Psoas muscle (tissue), 7 donors: ENCODE measurements at regions not wholly inside any gene's neighbourhood (a gene's known extent, or its start where the extent isn't known, plus 50 kb on each side); places are given as distances from the start of the nearest gene placed in this dataset.

Source experiments
- ATAC-seq, 4 donors: fragments of 200-7000 bp; cut with Tn5 transposase; one replicate each; pipeline ENCODE4 v1.9.1; 2020; ENCODE audit warnings: moderate library complexity in 3 of 4, mild to moderate bottlenecking in 2 of 4
- DNase-seq, 2 donors: peaks; one replicate each; pipeline ENCODE4 v3.0.0-alpha.2; 2020
- H3K27ac ChIP-seq: fragments of 200-600 bp; one replicate; pipeline ENCODE4 v1.8.0; 2022
- H3K27me3 ChIP-seq, 3 donors: fragments of 200-600 bp in 1 of 3; one replicate each; pipeline versions ENCODE4 v1.6.1 to v1.8.0; 2013 to 2022; ENCODE audit warnings: low read length in 2 of 3, mild to moderate bottlenecking in 2 of 3, moderate library complexity in 1 of 3; ENCODE audit not compliant: insufficient read depth in 3 of 3
- H3K36me3 ChIP-seq, 2 donors: fragments of 200-600 bp in 1 of 2; one replicate each; pipeline versions ENCODE4 v1.6.1 to v1.8.0; 2013 to 2022; ENCODE audit warnings: low read depth in 1 of 2, mild to moderate bottlenecking in 1 of 2, moderate library complexity in 1 of 2; ENCODE audit not compliant: insufficient read depth in 1 of 2
- H3K4me1 ChIP-seq: fragments of 200-600 bp; one replicate; pipeline ENCODE4 v1.8.0; 2022
- H3K4me3 ChIP-seq: fragments of 200-600 bp; one replicate; pipeline ENCODE4 v1.8.0; 2022; ENCODE audit warnings: mild to moderate bottlenecking
- H3K9me3 ChIP-seq: fragments of 200-600 bp; one replicate; pipeline ENCODE4 v1.8.0; 2022
- WGBS, 3 donors: extraction: QIAGEN DNeasy Blood & Tissue Kit; methylation state at CpG; one replicate each; pipeline versions ENCODE4 v1.1.6 to v1.1.7; 2013; 5-methylcytosine and 5-hydroxymethylcytosine counted together
- intact Hi-C, 2 donors: fragments of 100-400 bp; cut with DNase I; formaldehyde crosslinking; loops; one replicate each; pipeline versions ENCODE4 v1.11.0 to v1.14.2; 2022
- TF ChIP-seq, protein P1 (sequence below): fragments of 200-600 bp; IDR thresholded peaks from one replicate; pipeline ENCODE4 v1.8.0; 2022; ENCODE audit warnings: antibody characterized with exemption
- donor health status: healthy with polysubstance abuse.
- donor health status: DM: no; HTN: no; CAD: no; lungs with moderate emphysema.
- donor health status: Bipolar disorder and iron deficiency.
- donor health status: healthy.
- donor health status: DM: yes; HTN: yes; CAD: no.
- donor health status: DM: no; HTN: no; CAD: no.
- donor health status: DM: yes; HTN: yes; CAD: no.

GRCh38 chr6:130766239-130767144 lies 60.7 kb upstream of the SMLR1 start:
- Histone ChIP-seq H3K9me3 (no peaks in the 10 kb centered on the region), H3K27ac (no peak overlapping the region), H3K4me1 (no peaks in the 10 kb centered on the region), H3K36me3 (no peaks in the 10 kb centered on the region), H3K4me3 (no peak overlapping the region), H3K27me3 (no peaks in the 10 kb centered on the region)
- no peak for ATAC-seq
- TF ChIP-seq, protein P1, sequence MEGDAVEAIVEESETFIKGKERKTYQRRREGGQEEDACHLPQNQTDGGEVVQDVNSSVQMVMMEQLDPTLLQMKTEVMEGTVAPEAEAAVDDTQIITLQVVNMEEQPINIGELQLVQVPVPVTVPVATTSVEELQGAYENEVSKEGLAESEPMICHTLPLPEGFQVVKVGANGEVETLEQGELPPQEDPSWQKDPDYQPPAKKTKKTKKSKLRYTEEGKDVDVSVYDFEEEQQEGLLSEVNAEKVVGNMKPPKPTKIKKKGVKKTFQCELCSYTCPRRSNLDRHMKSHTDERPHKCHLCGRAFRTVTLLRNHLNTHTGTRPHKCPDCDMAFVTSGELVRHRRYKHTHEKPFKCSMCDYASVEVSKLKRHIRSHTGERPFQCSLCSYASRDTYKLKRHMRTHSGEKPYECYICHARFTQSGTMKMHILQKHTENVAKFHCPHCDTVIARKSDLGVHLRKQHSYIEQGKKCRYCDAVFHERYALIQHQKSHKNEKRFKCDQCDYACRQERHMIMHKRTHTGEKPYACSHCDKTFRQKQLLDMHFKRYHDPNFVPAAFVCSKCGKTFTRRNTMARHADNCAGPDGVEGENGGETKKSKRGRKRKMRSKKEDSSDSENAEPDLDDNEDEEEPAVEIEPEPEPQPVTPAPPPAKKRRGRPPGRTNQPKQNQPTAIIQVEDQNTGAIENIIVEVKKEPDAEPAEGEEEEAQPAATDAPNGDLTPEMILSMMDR: no peak
- DNase-seq: no peak
- intact Hi-C loops: no loop called here
- WGBS, 3 donors: 69 to 81% (median 70%) methylated on average over 7 of the region's 7 CpGs

DNA sequence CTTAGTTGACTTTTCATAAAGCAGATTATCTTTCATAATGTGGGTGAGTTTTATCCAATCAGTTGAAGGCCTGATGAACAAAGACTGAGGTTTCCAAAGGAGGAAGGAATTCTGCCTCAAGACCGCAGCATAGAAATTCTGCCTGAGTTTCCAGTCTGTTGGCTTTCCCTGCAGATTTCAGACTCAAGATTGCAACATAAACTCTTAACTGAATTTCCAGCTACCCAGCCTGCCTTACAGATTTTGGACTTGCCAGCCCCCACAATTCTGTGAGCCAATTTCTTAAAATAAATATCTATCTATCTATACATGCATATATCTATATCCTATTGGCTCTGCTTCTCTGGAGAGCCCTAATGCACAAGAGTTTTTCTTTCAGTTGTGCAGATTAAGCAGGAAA lies 57.3 kb upstream of the SMLR1 start:
- intact Hi-C loops: no loop called here
- Histone ChIP-seq H3K27ac (no peak overlapping the region), H3K27me3 (no peaks in the 10 kb centered on the region), H3K9me3 (no peaks in the 10 kb centered on the region), H3K4me1 (no peaks in the 10 kb centered on the region), H3K36me3 (no peaks in the 10 kb centered on the region), H3K4me3 (no peak overlapping the region)
- no peak for DNase-seq
- TF ChIP-seq, protein P1: no peak
- no peak for ATAC-seq
- 79 to 93% (median 84%) methylated on average over 1 of the region's 1 CpG for WGBS, 3 donors

DNA sequence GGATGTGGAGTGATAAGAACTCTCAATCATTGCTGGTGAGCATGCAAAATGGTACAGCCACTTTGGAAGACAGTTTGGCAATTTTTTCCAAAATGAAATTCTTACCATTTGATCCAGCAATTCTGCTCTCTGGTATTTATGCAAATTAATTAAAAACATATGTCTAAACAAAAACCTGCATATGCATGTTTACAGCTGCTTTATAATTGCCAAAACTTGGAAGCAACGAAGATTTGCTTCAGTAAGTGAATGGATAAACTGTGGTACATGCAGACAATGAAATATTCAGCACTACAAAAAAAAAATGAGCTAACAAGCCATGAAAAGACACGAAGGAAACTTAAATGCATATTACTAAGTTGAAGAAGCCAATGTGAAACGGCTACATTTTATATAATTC lies 55.5 kb upstream of the SMLR1 start:
- Histone ChIP-seq H3K9me3 (no peaks in the 10 kb centered on the region), H3K27ac (no peak overlapping the region), H3K4me3 (no peak overlapping the region), H3K36me3 (no peaks in the 10 kb centered on the region), H3K27me3 (no peaks in the 10 kb centered on the region), H3K4me1 (no peaks in the 10 kb centered on the region)
- TF ChIP-seq, protein P1: no peak
- WGBS, 3 donors: 50 to 59% (median 58%) methylated on average over 3 of the region's 3 CpGs
- DNase-seq: no peak
- ATAC-seq: no peak
- intact Hi-C loops: no loop called here

DNA sequence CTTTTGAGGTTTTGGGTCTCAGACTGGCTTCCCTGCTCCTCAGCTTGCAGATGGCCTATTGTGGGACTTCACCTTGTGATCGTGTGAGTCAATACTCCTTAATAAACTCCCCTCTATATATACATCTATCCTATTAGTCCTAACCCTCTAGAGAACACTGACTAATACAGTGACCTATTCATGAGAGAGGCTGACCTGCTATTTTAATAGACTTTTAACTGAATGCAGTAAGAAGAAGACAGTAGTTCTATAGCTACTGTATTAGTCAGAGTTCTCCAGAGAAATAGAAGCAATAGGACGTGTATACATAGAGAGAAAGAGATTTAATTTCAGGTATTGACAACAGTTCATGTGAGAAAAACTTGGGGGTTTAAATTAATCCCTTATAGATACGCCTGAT lies 53.3 kb upstream of the SMLR1 start:
- Histone ChIP-seq H3K4me1 (no peaks in the 10 kb centered on the region), H3K27ac (no peak overlapping the region), H3K27me3 (no peaks in the 10 kb centered on the region), H3K4me3 (no peak overlapping the region), H3K36me3 (no peaks in the 10 kb centered on the region), H3K9me3 (no peaks in the 10 kb centered on the region)
- intact Hi-C loops: no loop called here
- DNase-seq (no peak), ATAC-seq (no peak)
- TF ChIP-seq, protein P1: no peak
- 84 to 86% (median 85%) methylated on average over 3 of the region's 3 CpGs for WGBS, 3 donors
